Activated T-cell treated with anti-CD3 and anti-CD28 coated beads, Interleukin-2, amount 50 U/mL, for 4 hours (primary cell): ENCODE measurements at regions not wholly inside any gene's neighbourhood (a gene's known extent, or its start where the extent isn't known, plus 50 kb on each side); places are given as distances from the start of the nearest gene placed in this dataset.
"Not testable (repeated sequence)": the region's sequence is repeated elsewhere in the genome, so short reads cannot be mapped to it uniquely, and the experiment has no call there.

ENCODE experiments used
- ATAC-seq, 2 donors: fragments of 200-7000 bp; cut with Tn5 transposase; one replicate each; pipeline ENCODE4 v1.10.0; 2021
- DNase-seq: peaks from one replicate; pipeline ENCODE4 v3.0.0-alpha.2; 2020
- H3K27me3 Mint-ChIP-seq: one replicate; pipeline ENCODE4 v1.8.0; 2021; ENCODE audit warnings: low read depth, mixed read lengths
- H3K36me3 Mint-ChIP-seq: one replicate; pipeline ENCODE4 v1.8.0; 2022; ENCODE audit warnings: mixed read lengths; ENCODE audit not compliant: insufficient read depth
- H3K4me1 Mint-ChIP-seq: one replicate; pipeline ENCODE4 v1.8.0; 2021; ENCODE audit warnings: low read depth, mixed read lengths
- H3K4me3 Mint-ChIP-seq: one replicate; pipeline ENCODE4 v1.8.0; 2021; ENCODE audit warnings: mild to moderate bottlenecking, moderate library complexity, mixed read lengths
- H3K9me3 Mint-ChIP-seq: one replicate; pipeline ENCODE4 v1.8.0; 2021; ENCODE audit warnings: mixed read lengths

GRCh38 chr6:168991695-168992094, 262.0 kb downstream of the THBS2 start:
- not testable (repeated sequence) for H3K4me3 Mint-ChIP-seq, ATAC-seq, H3K36me3 Mint-ChIP-seq, H3K27me3 Mint-ChIP-seq, DNase-seq, H3K4me1 Mint-ChIP-seq, H3K9me3 Mint-ChIP-seq

DNA sequence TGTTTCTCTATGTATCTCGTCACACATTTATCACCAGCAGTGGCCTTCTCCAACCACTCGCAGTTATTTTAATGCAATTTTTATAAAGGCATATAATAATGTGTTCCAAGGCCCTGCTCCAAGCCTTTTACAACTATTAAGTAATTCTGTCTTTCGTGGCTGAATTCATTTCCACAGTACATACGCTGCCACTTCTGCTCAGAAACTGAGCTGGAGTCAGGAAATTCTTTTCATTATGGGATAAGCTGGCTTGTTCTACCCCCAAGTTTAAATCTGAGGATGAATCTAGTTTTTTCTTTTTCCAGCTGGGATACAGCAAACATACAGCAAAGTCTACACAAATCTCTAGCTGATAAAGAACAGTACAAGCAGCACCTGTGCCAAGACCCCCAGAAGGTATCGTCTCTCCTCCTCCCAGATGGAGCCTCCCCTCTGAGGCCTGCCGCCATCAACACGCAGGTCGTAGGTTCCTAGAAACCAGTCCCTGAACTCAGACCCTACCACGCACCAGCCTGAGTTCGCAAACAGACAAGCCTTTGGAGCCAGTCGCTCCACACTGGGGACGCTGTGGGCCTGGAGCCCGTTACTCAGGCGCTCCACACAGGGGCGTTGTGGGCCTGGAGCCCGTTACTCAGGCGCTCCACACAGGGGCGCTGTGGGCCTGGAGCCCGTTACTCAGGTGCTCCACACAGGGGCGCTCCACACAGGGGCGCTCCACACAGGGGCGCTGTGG, 263.5 kb downstream of the THBS2 start:
- ATAC-seq (no peak), DNase-seq (no peak)
- Mint-ChIP-seq H3K4me3 (no peak overlapping the region), H3K4me1 (no peaks in the 10 kb centered on the region), H3K27me3 (no peaks in the 10 kb centered on the region), H3K36me3 (no peaks in the 10 kb centered on the region), H3K9me3 (no peaks in the 10 kb centered on the region)

DNA sequence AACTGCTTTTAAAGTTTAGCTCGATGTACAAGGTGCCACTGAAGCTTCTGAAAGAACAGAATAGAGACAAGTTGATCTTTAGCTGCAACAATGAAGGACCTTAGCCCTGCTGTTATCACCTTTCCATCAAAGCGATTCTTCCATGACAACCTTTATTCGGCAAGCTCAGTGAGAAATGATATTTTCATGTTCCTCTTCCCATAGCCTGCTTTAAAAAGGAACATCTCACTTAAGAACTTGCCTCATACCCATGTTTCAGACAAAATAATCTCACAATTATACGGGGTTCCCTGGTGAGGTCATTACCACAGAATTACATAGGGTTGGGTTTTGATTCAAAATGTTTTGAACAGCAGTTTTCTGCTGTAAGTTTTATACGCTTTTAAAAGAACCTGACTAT, 264.2 kb downstream of the THBS2 start:
- ATAC-seq (no peak), DNase-seq (no peak)
- H3K36me3 Mint-ChIP-seq = no peaks in the 10 kb centered on the region
- no peaks in the 10 kb centered on the region for H3K9me3 Mint-ChIP-seq
- no peak overlapping the region for H3K4me3 Mint-ChIP-seq
- H3K4me1 Mint-ChIP-seq = no peaks in the 10 kb centered on the region
- no peaks in the 10 kb centered on the region for H3K27me3 Mint-ChIP-seq

GRCh38 chr6:168988801-168989200, 264.8 kb downstream of the THBS2 start:
- no peak for ATAC-seq
- no peak for DNase-seq
- H3K36me3 Mint-ChIP-seq = no peaks in the 10 kb centered on the region
- H3K4me1 Mint-ChIP-seq = no peaks in the 10 kb centered on the region
- no peaks in the 10 kb centered on the region for H3K9me3 Mint-ChIP-seq
- H3K27me3 Mint-ChIP-seq = no peaks in the 10 kb centered on the region
- no peak overlapping the region for H3K4me3 Mint-ChIP-seq

GRCh38 chr6:168988280-168988679, 265.4 kb downstream of the THBS2 start:
- Mint-ChIP-seq H3K27me3 (peaks cover 2% of the 10 kb centered on the region), H3K4me3 (no peak overlapping the region), H3K36me3 (no peaks in the 10 kb centered on the region), H3K4me1 (no peaks in the 10 kb centered on the region), H3K9me3 (no peaks in the 10 kb centered on the region)
- ATAC-seq (no peak), DNase-seq (no peak)

- H3K36me3 Mint-ChIP-seq = peaks cover 1% of the 10 kb centered on the region
- ATAC-seq (no peak), DNase-seq (no peak)
- no peaks in the 10 kb centered on the region for H3K4me1 Mint-ChIP-seq
- H3K27me3 Mint-ChIP-seq = peaks cover 3% of the 10 kb centered on the region
- H3K4me3 Mint-ChIP-seq = no peak overlapping the region
- peaks cover 12% of the 10 kb centered on the region for H3K9me3 Mint-ChIP-seq
Measured at GRCh38 chr6:168985705-168986104, 267.9 kb downstream of the THBS2 start.

- Mint-ChIP-seq H3K4me1 (no peaks in the 10 kb centered on the region), H3K36me3 (peaks cover 1% of the 10 kb centered on the region), H3K4me3 (no peak overlapping the region), H3K9me3 (peaks cover 28% of the 10 kb centered on the region), H3K27me3 (peaks cover 3% of the 10 kb centered on the region)
- ATAC-seq (no peak), DNase-seq (no peak)
Measured at GRCh38 chr6:168983925-168984324, 269.7 kb downstream of the THBS2 start.

DNA sequence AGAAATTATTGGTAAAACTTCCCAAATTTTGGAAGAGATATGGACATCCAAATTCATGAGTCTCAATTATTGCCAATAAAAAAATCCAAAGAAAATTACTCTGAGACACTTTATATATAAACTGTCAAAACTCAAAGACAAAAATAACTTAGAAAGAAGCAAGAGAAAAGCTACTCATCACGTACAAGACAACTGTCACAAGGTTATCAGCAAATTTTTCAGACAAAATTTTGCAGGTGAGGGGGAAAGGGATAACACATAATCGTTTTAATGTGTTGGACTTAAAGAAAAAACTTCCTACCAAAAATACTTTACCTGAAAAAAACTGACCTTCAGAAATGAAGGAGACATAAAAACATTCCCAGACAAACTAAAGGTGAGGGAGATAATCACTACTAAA, 272.5 kb downstream of the THBS2 start:
- no peak for ATAC-seq
- Mint-ChIP-seq H3K36me3 (peaks cover 1% of the 10 kb centered on the region), H3K4me3 (no peak overlapping the region), H3K4me1 (no peaks in the 10 kb centered on the region), H3K27me3 (peaks cover 3% of the 10 kb centered on the region), H3K9me3 (peaks cover 28% of the 10 kb centered on the region)
- no peak for DNase-seq

DNA sequence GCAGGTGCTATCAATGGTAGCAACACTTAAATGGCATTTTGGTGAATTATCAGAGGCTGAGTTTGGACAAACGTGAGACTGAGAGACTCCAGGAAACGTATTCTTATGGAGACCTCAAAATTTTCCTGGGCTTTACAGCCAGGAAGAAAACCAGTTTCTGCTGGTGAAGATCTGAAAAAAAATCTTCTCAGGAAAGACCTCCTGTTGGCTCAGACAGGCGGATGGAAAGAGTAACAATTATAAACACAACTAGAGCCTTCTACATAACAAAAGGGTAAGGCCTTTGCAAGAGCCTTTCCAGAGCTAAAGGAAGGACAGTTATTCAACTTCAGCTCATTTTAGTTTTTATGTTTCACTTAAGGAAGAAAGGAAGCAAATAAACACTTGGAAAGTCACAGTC, 274.4 kb downstream of the THBS2 start:
- Mint-ChIP-seq H3K36me3 (peaks cover 1% of the 10 kb centered on the region), H3K9me3 (peaks cover 28% of the 10 kb centered on the region), H3K4me1 (no peaks in the 10 kb centered on the region), H3K4me3 (no peak overlapping the region), H3K27me3 (peaks cover 5% of the 10 kb centered on the region)
- DNase-seq = no peak
- no peak for ATAC-seq

DNA sequence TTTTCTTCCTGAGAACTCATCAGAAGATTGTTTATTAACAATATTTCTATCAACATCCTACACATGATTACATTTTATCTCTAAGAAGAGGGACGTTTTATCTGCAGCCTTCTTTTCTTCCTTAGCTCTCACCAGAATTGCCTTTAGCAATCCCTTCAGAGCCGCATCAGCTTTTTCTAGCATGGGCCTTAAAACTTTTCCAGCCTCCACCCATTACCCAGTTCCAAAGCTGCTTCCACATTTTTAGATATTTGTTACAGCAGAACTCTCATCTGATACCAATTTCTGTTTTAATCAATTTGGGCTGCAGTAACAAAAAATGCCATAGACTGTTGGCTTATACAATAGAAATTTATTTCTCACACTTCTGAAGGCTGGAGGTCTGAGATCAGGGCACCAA, 281.5 kb downstream of the THBS2 start:
- DNase-seq (no peak), ATAC-seq (no peak)
- Mint-ChIP-seq H3K27me3 (peaks cover 16% of the 10 kb centered on the region), H3K4me3 (no peak overlapping the region), H3K4me1 (no peaks in the 10 kb centered on the region), H3K9me3 (no peaks in the 10 kb centered on the region), H3K36me3 (no peaks in the 10 kb centered on the region)

DNA sequence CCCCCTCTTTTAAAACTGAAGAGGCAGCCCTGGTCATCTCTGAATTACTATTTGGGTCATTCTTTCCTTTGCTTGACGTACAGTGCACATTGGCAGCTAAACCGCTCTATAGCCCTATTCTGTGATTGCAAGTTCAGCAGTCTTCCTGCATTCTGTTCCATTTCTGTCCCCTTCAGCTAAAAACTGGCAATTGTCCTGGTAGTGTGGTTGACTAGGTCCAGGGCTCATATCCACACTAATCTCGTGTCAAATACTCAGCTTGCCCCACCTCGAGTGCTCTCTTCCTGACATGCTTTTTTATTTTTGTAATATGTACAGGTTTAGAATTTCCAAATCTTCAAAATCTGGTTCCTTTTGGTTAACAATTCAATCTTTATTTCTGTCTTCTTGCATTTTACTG, 282.1 kb downstream of the THBS2 start:
- Mint-ChIP-seq H3K36me3 (no peaks in the 10 kb centered on the region), H3K27me3 (peaks cover 16% of the 10 kb centered on the region), H3K4me3 (no peak overlapping the region), H3K4me1 (no peaks in the 10 kb centered on the region), H3K9me3 (no peaks in the 10 kb centered on the region)
- no peak for DNase-seq
- no peak for ATAC-seq

DNA sequence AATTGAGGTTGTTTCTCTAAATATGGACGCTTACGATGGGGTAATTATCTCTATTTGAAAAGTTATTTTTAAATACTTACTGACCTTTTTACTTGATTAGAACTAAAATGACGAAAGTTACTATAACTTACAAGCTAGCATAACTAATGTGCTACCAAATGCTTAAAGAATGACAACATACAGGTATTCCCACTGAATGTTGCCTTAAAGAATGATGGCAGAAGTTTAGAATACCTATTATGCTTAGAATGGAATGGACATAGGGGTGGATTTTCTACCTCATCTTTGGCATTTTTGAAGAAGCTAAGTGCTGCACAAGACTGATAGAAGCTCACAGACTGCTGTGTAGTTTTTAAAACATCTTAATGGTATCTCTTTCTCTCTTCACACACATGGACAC, 284.8 kb downstream of the THBS2 start:
- peaks cover 18% of the 10 kb centered on the region for H3K27me3 Mint-ChIP-seq
- DNase-seq (no peak), ATAC-seq (no peak)
- H3K9me3 Mint-ChIP-seq = no peaks in the 10 kb centered on the region
- H3K36me3 Mint-ChIP-seq = no peaks in the 10 kb centered on the region
- no peaks in the 10 kb centered on the region for H3K4me1 Mint-ChIP-seq
- H3K4me3 Mint-ChIP-seq = no peak overlapping the region

DNA sequence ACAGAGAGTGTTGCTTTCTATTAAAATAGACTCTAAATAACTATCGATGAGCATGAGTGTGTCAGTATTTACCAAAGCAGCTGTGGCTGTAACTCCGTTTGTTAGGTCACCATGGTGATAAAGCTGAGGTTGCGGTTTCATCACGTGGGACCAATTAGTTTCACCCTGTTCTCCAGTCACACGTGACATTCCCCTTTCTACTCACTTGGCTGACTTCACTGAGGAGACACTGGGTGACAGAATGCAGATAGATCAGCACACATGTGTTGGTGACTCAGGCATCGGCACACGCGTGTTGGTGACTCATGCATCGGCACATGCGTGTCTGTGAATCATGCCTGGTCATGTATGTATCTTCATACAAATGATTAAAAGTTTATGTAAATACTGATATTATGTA, 285.4 kb downstream of the THBS2 start:
- ATAC-seq (no peak), DNase-seq (no peak)
- no peaks in the 10 kb centered on the region for H3K9me3 Mint-ChIP-seq
- H3K4me1 Mint-ChIP-seq = no peaks in the 10 kb centered on the region
- H3K36me3 Mint-ChIP-seq = no peaks in the 10 kb centered on the region
- H3K4me3 Mint-ChIP-seq = no peak overlapping the region
- H3K27me3 Mint-ChIP-seq = peaks cover 18% of the 10 kb centered on the region

GRCh38 chr6:168967281-168967925, 286.2 kb downstream of the THBS2 start:
- no peaks in the 10 kb centered on the region for H3K9me3 Mint-ChIP-seq
- no peaks in the 10 kb centered on the region for H3K36me3 Mint-ChIP-seq
- no peak overlapping the region for H3K4me3 Mint-ChIP-seq
- no peaks in the 10 kb centered on the region for H3K4me1 Mint-ChIP-seq
- ATAC-seq = no peak
- no peak for DNase-seq
- H3K27me3 Mint-ChIP-seq = peaks cover 15% of the 10 kb centered on the region

- peaks cover 8% of the 10 kb centered on the region for H3K27me3 Mint-ChIP-seq
- H3K9me3 Mint-ChIP-seq = no peaks in the 10 kb centered on the region
- no peak for ATAC-seq
- no peaks in the 10 kb centered on the region for H3K4me1 Mint-ChIP-seq
- H3K4me3 Mint-ChIP-seq = no peak overlapping the region
- no peaks in the 10 kb centered on the region for H3K36me3 Mint-ChIP-seq
- DNase-seq = no peak
Measured at GRCh38 chr6:168964138-168964835, 289.4 kb downstream of the THBS2 start.
